IMR-90 (cell line): ENCODE measurements at regions not wholly inside any gene's neighbourhood (a gene's known extent, or its start where the extent isn't known, plus 50 kb on each side); places are given as distances from the start of the nearest gene placed in this dataset.

Experiments
- ATAC-seq: fragments of 200-7000 bp; cut with Tn5 transposase; 2 replicates; pipeline ENCODE4 v1.9.1; 2020; ENCODE audit warnings: low read depth, mild to moderate bottlenecking, moderate library complexity
- BruUV-seq: library from RNA; stranded (reverse); fragments of 400-500 nt; replicated peaks from 2 replicates; lab custom pipeline; 2021; lab: Mats Ljungman, UMichigan
- CTCF ChIA-PET: fragments of 300-600 bp; formaldehyde crosslinking; extraction: SDS; loops from one replicate; lab custom pipeline; 2021; ENCODE audit warnings: antibody characterized with exemption; lab: Yijun Ruan, JAX
- POLR2A ChIA-PET: fragments of 300-600 bp; sonication (Branson Sonifier 250); formaldehyde crosslinking; loops from one replicate; lab custom pipeline; 2022; ENCODE audit warnings: antibody characterized with exemption; ENCODE audit not compliant: unreplicated experiment; lab: Charles Lee
- DNase-seq: peaks from one replicate; pipeline ENCODE4 v3.0.0; 2013
- H2AFZ ChIP-seq: replicated peaks from 2 replicates; pipeline ENCODE3; 2013; ENCODE audit warnings: low read length, mild to moderate bottlenecking; ENCODE audit not compliant: poor library complexity
- H2AK5ac ChIP-seq: 2 replicates; pipeline ENCODE4 v1.6.1; 2013; ENCODE audit warnings: low read depth, low read length, inconsistent platforms
- H2AK9ac ChIP-seq: replicated peaks from 2 replicates; pipeline ENCODE3; 2013; ENCODE audit warnings: mild to moderate bottlenecking, low read depth, low read length, moderate library complexity; ENCODE audit not compliant: poor library complexity
- H2BK120ac ChIP-seq: 2 replicates; pipeline ENCODE4 v1.6.1; 2013; ENCODE audit warnings: low read depth, low read length, inconsistent platforms
- H2BK15ac ChIP-seq: 3 replicates; pipeline ENCODE4 v1.6.1; 2013; ENCODE audit warnings: low read depth, low read length, inconsistent platforms
- H2BK20ac ChIP-seq: 2 replicates; pipeline ENCODE4 v1.6.1; 2013; ENCODE audit warnings: low read depth, mild to moderate bottlenecking, inconsistent platforms, low read length, moderate library complexity
- H2BK5ac ChIP-seq: 2 replicates; pipeline ENCODE4 v1.6.1; 2013; ENCODE audit warnings: mild to moderate bottlenecking, low read depth, low read length, inconsistent platforms; ENCODE audit not compliant: poor library complexity, severe bottlenecking
- H3K14ac ChIP-seq: replicated peaks from 2 replicates; pipeline ENCODE4 v1.6.1; 2013; ENCODE audit warnings: low read depth, low read length, inconsistent platforms
- H3K18ac ChIP-seq: 2 replicates; pipeline ENCODE4 v1.6.1; 2013; ENCODE audit warnings: low read depth, low read length, control low read depth
- H3K23ac ChIP-seq: 2 replicates; pipeline ENCODE4 v1.6.1; 2013; ENCODE audit warnings: low read depth, low read length, inconsistent platforms
- H3K27ac ChIP-seq: 2 replicates; pipeline ENCODE4 v1.5.1; 2013; ENCODE audit warnings: mild to moderate bottlenecking, control low read depth, low read length; ENCODE audit not compliant: insufficient read depth
- H3K27me3 ChIP-seq: 2 replicates; pipeline ENCODE4 v1.6.1; 2013; ENCODE audit warnings: low read length; ENCODE audit not compliant: control insufficient read depth, insufficient read depth
- H3K36me3 ChIP-seq: 2 replicates; pipeline ENCODE4 v1.6.1; 2013; ENCODE audit warnings: low read length, mixed read lengths; ENCODE audit not compliant: control insufficient read depth, insufficient read depth
- H3K4ac ChIP-seq: 2 replicates; pipeline ENCODE4 v1.6.1; 2013; ENCODE audit warnings: low read depth, low read length, inconsistent platforms
- H3K4me1 ChIP-seq: 2 replicates; pipeline ENCODE4 v1.6.1; 2013; ENCODE audit warnings: low read length, mixed read lengths; ENCODE audit not compliant: control insufficient read depth, insufficient read depth
- H3K4me2 ChIP-seq: 2 replicates; pipeline ENCODE4 v1.6.1; 2013; ENCODE audit warnings: low read depth, mild to moderate bottlenecking, control low read depth, low read length, moderate library complexity
- H3K4me3 ChIP-seq: 2 replicates; pipeline ENCODE4 v1.5.1; 2013; ENCODE audit warnings: low read depth, mild to moderate bottlenecking, control low read depth, low read length, moderate library complexity; ENCODE audit not compliant: insufficient read depth
- H3K56ac ChIP-seq: 2 replicates; pipeline ENCODE4 v1.6.1; 2013; ENCODE audit warnings: low read length, inconsistent platforms; ENCODE audit not compliant: insufficient read depth; ENCODE audit errors: extremely low read depth
- H3K79me1 ChIP-seq, 2 experiments: 2 replicates each; pipeline ENCODE4 v1.6.1; 2013; ENCODE audit warnings: low read length in 2 of 2, inconsistent platforms in 1 of 2, low read depth in 1 of 2
- H3K9ac ChIP-seq: 2 replicates; pipeline ENCODE4 v1.6.1; 2013; ENCODE audit warnings: low read depth, low read length, control low read depth
- H3K9me1 ChIP-seq: 2 replicates; pipeline ENCODE4 v1.6.1; 2013; ENCODE audit warnings: low read length, inconsistent platforms; ENCODE audit not compliant: insufficient read depth
- H3K9me3 ChIP-seq: 2 replicates; pipeline ENCODE4 v1.6.1; 2013; ENCODE audit warnings: low read length; ENCODE audit not compliant: control insufficient read depth, insufficient read depth
- H4K20me1 ChIP-seq: 2 replicates; pipeline ENCODE4 v1.6.1; 2013; ENCODE audit warnings: low read length, inconsistent platforms; ENCODE audit not compliant: insufficient read depth
- H4K5ac ChIP-seq: 2 replicates; pipeline ENCODE4 v1.6.1; 2013; ENCODE audit warnings: mild to moderate bottlenecking, low read depth, low read length, control low read depth
- H4K8ac ChIP-seq, 2 experiments: 2 replicates each; pipeline ENCODE4 v1.6.1; 2013; ENCODE audit warnings: low read depth in 2 of 2, low read length in 2 of 2, control low read depth in 1 of 2, inconsistent platforms in 1 of 2
- H4K91ac ChIP-seq: 2 replicates; pipeline ENCODE4 v1.6.1; 2013; ENCODE audit warnings: low read depth, low read length, inconsistent platforms; ENCODE audit not compliant: insufficient read depth
- BHLHE40 ChIP-seq: fragments of 150-350 bp; IDR thresholded peaks from 2 replicates; pipeline ENCODE4 v1.6.1; 2016; ENCODE audit warnings: mild to moderate bottlenecking, low read depth, low read length
- CEBPB ChIP-seq: IDR thresholded peaks from 2 replicates; pipeline ENCODE4 v1.6.1; 2012; ENCODE audit warnings: low read depth, low read length, improper control_type of control experiment
- CHD1 ChIP-seq: IDR thresholded peaks from 2 replicates; pipeline ENCODE4 v1.6.1; 2012; ENCODE audit warnings: low read depth, low read length, improper control_type of control experiment
- CTCF ChIP-seq: conservative IDR thresholded peaks from 2 replicates; pipeline ENCODE4 v1.5.1; 2012; ENCODE audit warnings: mild to moderate bottlenecking, low read depth, low read length, improper control_type of control experiment
- FOS ChIP-seq: fragments of 150-350 bp; IDR thresholded peaks from 2 replicates; pipeline ENCODE4 v1.6.1; 2016; ENCODE audit warnings: low read depth, low read length
- MAFK ChIP-seq: IDR thresholded peaks from 2 replicates; pipeline ENCODE4 v1.6.1; 2012; ENCODE audit warnings: low read depth, low read length, improper control_type of control experiment
- MAZ ChIP-seq: IDR thresholded peaks from 2 replicates; pipeline ENCODE4 v1.6.1; 2012; ENCODE audit warnings: low read depth, mild to moderate bottlenecking, low read length, improper control_type of control experiment, moderate library complexity, borderline replicate concordance
- MXI1 ChIP-seq: IDR thresholded peaks from 2 replicates; pipeline ENCODE4 v1.6.1; 2012; ENCODE audit warnings: low read depth, mild to moderate bottlenecking, low read length, moderate library complexity, borderline replicate concordance
- NFE2L2 ChIP-seq: fragments of 150-350 bp; IDR thresholded peaks from 2 replicates; pipeline ENCODE4 v1.6.1; 2016; ENCODE audit warnings: low read depth, mild to moderate bottlenecking, low read length
- POLR2A ChIP-seq: IDR thresholded peaks from 2 replicates; pipeline ENCODE4 v1.6.1; 2012; ENCODE audit warnings: mild to moderate bottlenecking, low read depth, low read length
- RAD21 ChIP-seq: IDR thresholded peaks from 2 replicates; pipeline ENCODE4 v1.6.1; 2012; ENCODE audit warnings: low read length, improper control_type of control experiment
- RCOR1 ChIP-seq: IDR thresholded peaks from 2 replicates; pipeline ENCODE4 v1.6.1; 2012; ENCODE audit warnings: mild to moderate bottlenecking, low read length, improper control_type of control experiment; ENCODE audit not compliant: insufficient replicate concordance
- RFX5 ChIP-seq: IDR thresholded peaks from 2 replicates; pipeline ENCODE4 v1.8.0; 2012; ENCODE audit warnings: low read depth, mild to moderate bottlenecking, low read length, moderate library complexity
- SMC3 ChIP-seq: fragments of 150-350 bp; IDR thresholded peaks from 2 replicates; pipeline ENCODE4 v1.6.1; 2016; ENCODE audit warnings: low read depth, mild to moderate bottlenecking, antibody characterized with exemption, low read length, moderate library complexity
- WGBS, 2 experiments: methylation state at CpG; one replicate each; pipeline versions ENCODE4 v1.1.5 to v1.1.7; 2013; ENCODE audit warnings: missing lambda C conversion rate in 2 of 2; ENCODE audit not compliant: insufficient read length in 1 of 2; ENCODE audit errors: extremely low coverage in 2 of 2; 5-methylcytosine and 5-hydroxymethylcytosine counted together
- dilution Hi-C: fragments of 300-500 bp; cut with HindIII; formaldehyde crosslinking; loops from one replicate; pipeline ENCODE4 v1.14.3; 2018; ENCODE audit warnings: low sequenced_read_pairs; ENCODE audit not compliant: unreplicated experiment
- in situ Hi-C: fragments of 300-500 bp; cut with MboI; formaldehyde crosslinking; loops from 3 replicates; pipeline ENCODE4 v1.14.3; 2019; ENCODE audit warnings: low sequenced_read_pairs, inconsistent platforms, mixed read lengths
- intact Hi-C: fragments of 100-400 bp; cut with micrococcal nuclease; formaldehyde crosslinking; loops from 2 replicates; pipeline ENCODE4 v1.10.0; 2022
- TF ChIP-seq, protein P1 (sequence below): fragments of 150-350 bp; IDR thresholded peaks from 2 replicates; pipeline ENCODE4 v1.6.1; 2016; ENCODE audit warnings: low read depth, mild to moderate bottlenecking, low read length, moderate library complexity, borderline replicate concordance
- TF ChIP-seq, protein P2 (sequence below): fragments of 150-350 bp; IDR thresholded peaks from 2 replicates; pipeline ENCODE4 v1.6.1; 2017; ENCODE audit warnings: mild to moderate bottlenecking, antibody characterized with exemption, low read length, low read depth

GRCh38 chr4:175297965-175298565 lies 379.9 kb downstream of the ADAM29 start:
- no peak overlapping the region; the same call in 1 of the 2 replicates for H4K91ac ChIP-seq
- no peaks in the 10 kb centered on the region for H3K9me1 ChIP-seq
- peak overlapping the region; percentile 20; the same call in 1 of the 2 replicates for H3K4me2 ChIP-seq
- TF ChIP-seq CTCF (no peak; the same call in 1 of the 2 replicates), MXI1 (no peak), RCOR1 (no peak), SMC3 (no peak), BHLHE40 (no peak), MAZ (no peak), NFE2L2 (no peak), FOS (0 out of 2 replicates have a peak, but pooled peaks have one; percentile 3), CEBPB (peak; percentile 73), CHD1 (no peak), RFX5 (no peak), RAD21 (no peak), MAFK (no peak), POLR2A (no peak)
- TF ChIP-seq, protein P1, sequence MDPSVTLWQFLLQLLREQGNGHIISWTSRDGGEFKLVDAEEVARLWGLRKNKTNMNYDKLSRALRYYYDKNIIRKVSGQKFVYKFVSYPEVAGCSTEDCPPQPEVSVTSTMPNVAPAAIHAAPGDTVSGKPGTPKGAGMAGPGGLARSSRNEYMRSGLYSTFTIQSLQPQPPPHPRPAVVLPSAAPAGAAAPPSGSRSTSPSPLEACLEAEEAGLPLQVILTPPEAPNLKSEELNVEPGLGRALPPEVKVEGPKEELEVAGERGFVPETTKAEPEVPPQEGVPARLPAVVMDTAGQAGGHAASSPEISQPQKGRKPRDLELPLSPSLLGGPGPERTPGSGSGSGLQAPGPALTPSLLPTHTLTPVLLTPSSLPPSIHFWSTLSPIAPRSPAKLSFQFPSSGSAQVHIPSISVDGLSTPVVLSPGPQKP = no peak
- TF ChIP-seq, protein P2, sequence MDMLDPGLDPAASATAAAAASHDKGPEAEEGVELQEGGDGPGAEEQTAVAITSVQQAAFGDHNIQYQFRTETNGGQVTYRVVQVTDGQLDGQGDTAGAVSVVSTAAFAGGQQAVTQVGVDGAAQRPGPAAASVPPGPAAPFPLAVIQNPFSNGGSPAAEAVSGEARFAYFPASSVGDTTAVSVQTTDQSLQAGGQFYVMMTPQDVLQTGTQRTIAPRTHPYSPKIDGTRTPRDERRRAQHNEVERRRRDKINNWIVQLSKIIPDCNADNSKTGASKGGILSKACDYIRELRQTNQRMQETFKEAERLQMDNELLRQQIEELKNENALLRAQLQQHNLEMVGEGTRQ = no peak
- no peaks in the 10 kb centered on the region for H3K36me3 ChIP-seq
- H3K27me3 ChIP-seq = no peaks in the 10 kb centered on the region
- no peak overlapping the region for H3K4me3 ChIP-seq
- no peak overlapping the region for H3K56ac ChIP-seq
- dilution Hi-C loops = no loop called here
- H3K9me3 ChIP-seq = no peaks in the 10 kb centered on the region; the same call in 1 of the 2 replicates
- H4K5ac ChIP-seq = no peak overlapping the region
- ATAC-seq = peak; percentile 91
- H3K4me1 ChIP-seq = no peaks in the 10 kb centered on the region
- DNase-seq = peak; percentile 74
- no peak overlapping the region for H3K23ac ChIP-seq
- H3K18ac ChIP-seq = peak overlapping the region; percentile 65; the same call in 1 of the 2 replicates
- POLR2A ChIA-PET = no interaction called here
- H2BK5ac ChIP-seq = peak overlapping the region; percentile 78
- intact Hi-C loops = no loop called here
- H2AK5ac ChIP-seq = no peak overlapping the region
- H3K27ac ChIP-seq = no peak overlapping the region
- H2AFZ ChIP-seq = no peak overlapping the region
- peak overlapping the region; percentile 25; the same call in 1 of the 2 replicates for H2BK120ac ChIP-seq
- H4K8ac ChIP-seq = peak overlapping the region in 1 of 2 experiments; percentile 41; a peak in 1 of 4 replicates
- H2BK20ac ChIP-seq = peak overlapping the region; percentile 39; the same call in 1 of the 2 replicates
- CTCF ChIA-PET = no interaction called here
- H4K20me1 ChIP-seq = no peaks in the 10 kb centered on the region
- no peaks in the 10 kb centered on the region for H3K79me1 ChIP-seq
- no TSS peak for BruUV-seq
- H2AK9ac ChIP-seq = no peak overlapping the region
- H2BK15ac ChIP-seq = no peak overlapping the region
- H3K14ac ChIP-seq = no peak overlapping the region
- no CpG with 5 or more reads among the region's 2 CpGs for WGBS, 2 experiments
- in situ Hi-C loops = no loop called here
- peak overlapping the region; percentile 24; the same call in 1 of the 2 replicates for H3K4ac ChIP-seq
- H3K9ac ChIP-seq = no peak overlapping the region
